Nephron (organoid): ENCODE measurements at regions not wholly inside any gene's neighbourhood (a gene's known extent, or its start where the extent isn't known, plus 50 kb on each side); places are given as distances from the start of the nearest gene placed in this dataset.

ENCODE experiments used
- H3K27ac Mint-ChIP-seq, 3 experiments: 2 replicates each; pipeline ENCODE4 v1.8.0; 2020; ENCODE audit warnings: mixed read lengths in 3 of 3, mild to moderate bottlenecking in 2 of 3, moderate library complexity in 1 of 3
- H3K27me3 Mint-ChIP-seq: 2 replicates; pipeline ENCODE4 v1.8.0; 2021; ENCODE audit warnings: low read depth, mild to moderate bottlenecking, moderate library complexity, mixed read lengths
- H3K36me3 Mint-ChIP-seq: 2 replicates; pipeline ENCODE4 v1.8.0; 2020; ENCODE audit warnings: low read depth, mixed read lengths
- H3K4me1 Mint-ChIP-seq: 2 replicates; pipeline ENCODE4 v1.8.0; 2020; ENCODE audit warnings: mixed read lengths
- H3K4me3 Mint-ChIP-seq, 3 experiments: 2 replicates each; pipeline ENCODE4 v1.8.0; 2020; ENCODE audit warnings: mild to moderate bottlenecking in 3 of 3, mixed read lengths in 3 of 3, moderate library complexity in 2 of 3
- H3K9me3 Mint-ChIP-seq: 2 replicates; pipeline ENCODE4 v1.8.0; 2020; ENCODE audit warnings: mixed read lengths
- CTCF ChIP-seq, 3 experiments: fragments of 200-600 bp; sonication (generic); IDR thresholded peaks; one replicate each; pipeline ENCODE4 v1.5.0; 2021; ENCODE audit warnings: antibody characterized with exemption in 3 of 3; ENCODE audit not compliant: unreplicated experiment in 3 of 3

GRCh38 chr7:25952261-25953057 is 199.5 kb upstream of the NFE2L3 start:
- Mint-ChIP-seq H3K27ac (peak overlapping the region; percentile 65 to 93 (median 81)), H3K4me1 (peaks cover 29% of the 10 kb centered on the region), H3K4me3 (peak overlapping the region; percentile 78 to 87 (median 86)), H3K9me3 (no peaks in the 10 kb centered on the region), H3K27me3 (no peaks in the 10 kb centered on the region), H3K36me3 (no peaks in the 10 kb centered on the region)
- no peak for TF ChIP-seq CTCF (IDR thresholded peaks at IDR 0.05; ENCODE audit: unreplicated experiment in 3 of 3)

GRCh38 chr7:25953859-25954258 is 198.1 kb upstream of the NFE2L3 start:
- Mint-ChIP-seq H3K36me3 (no peaks in the 10 kb centered on the region), H3K9me3 (no peaks in the 10 kb centered on the region), H3K4me3 (no peak overlapping the region), H3K4me1 (peaks cover 20% of the 10 kb centered on the region), H3K27me3 (no peaks in the 10 kb centered on the region), H3K27ac (no peak overlapping the region)
- TF ChIP-seq CTCF (IDR thresholded peaks at IDR 0.05; ENCODE audit: unreplicated experiment in 3 of 3): no peak

- H3K27me3 Mint-ChIP-seq: no peaks in the 10 kb centered on the region
- no peak for TF ChIP-seq CTCF (IDR thresholded peaks at IDR 0.05; ENCODE audit: unreplicated experiment in 3 of 3)
- H3K27ac Mint-ChIP-seq: no peak overlapping the region
- peak overlapping the region in 2 of 3 experiments; percentile 17 to 26 for H3K4me3 Mint-ChIP-seq
- peaks cover 14% of the 10 kb centered on the region for H3K4me1 Mint-ChIP-seq
- no peaks in the 10 kb centered on the region for H3K36me3 Mint-ChIP-seq
- H3K9me3 Mint-ChIP-seq: no peaks in the 10 kb centered on the region
Measured at GRCh38 chr7:25954395-25954794, 197.6 kb upstream of the NFE2L3 start.

- Mint-ChIP-seq H3K4me1 (peaks cover 1% of the 10 kb centered on the region), H3K27me3 (peaks cover under 1% of the 10 kb centered on the region), H3K36me3 (no peaks in the 10 kb centered on the region), H3K9me3 (no peaks in the 10 kb centered on the region), H3K4me3 (no peak overlapping the region), H3K27ac (no peak overlapping the region)
- no peak for TF ChIP-seq CTCF (IDR thresholded peaks at IDR 0.05; ENCODE audit: unreplicated experiment in 3 of 3)
Measured at GRCh38 chr7:25959168-25959734, 192.7 kb upstream of the NFE2L3 start.

- Mint-ChIP-seq H3K9me3 (no peaks in the 10 kb centered on the region), H3K36me3 (no peaks in the 10 kb centered on the region), H3K4me3 (no peak overlapping the region), H3K4me1 (peaks cover 35% of the 10 kb centered on the region), H3K27me3 (peaks cover 15% of the 10 kb centered on the region), H3K27ac (no peak overlapping the region)
- TF ChIP-seq CTCF (IDR thresholded peaks at IDR 0.05; ENCODE audit: unreplicated experiment in 3 of 3): no peak
Measured at GRCh38 chr7:25963733-25964132, 188.3 kb upstream of the NFE2L3 start.
